Esophagus squamous epithelium (tissue), 5 donors: ENCODE measurements at regions not wholly inside any gene's neighbourhood (a gene's known extent, or its start where the extent isn't known, plus 50 kb on each side); places are given as distances from the start of the nearest gene placed in this dataset.

Source experiments
- DNase-seq: peaks from one replicate; lab custom pipeline; 2025; lab: John Stamatoyannopoulos, UW
- H3K27ac ChIP-seq, 4 donors: fragments of 200-600 bp; sonication (generic); one replicate each; pipeline ENCODE4 v1.5.1; 2016 to 2019; ENCODE audit warnings: mild to moderate bottlenecking in 1 of 4
- H3K27me3 ChIP-seq, 4 donors: fragments of 200-600 bp; sonication (generic); 1 replicate in 3 of 4; 2 replicates in 1 of 4; pipeline versions ENCODE4 v1.5.1 to v1.6.0; 2017 to 2021; ENCODE audit warnings: antibody characterized with exemption in 1 of 4
- H3K36me3 ChIP-seq, 3 donors: fragments of 200-600 bp; sonication (generic); one replicate each; pipeline ENCODE4 v1.5.1; 2016 to 2019
- H3K4me1 ChIP-seq, 3 donors: fragments of 200-600 bp; sonication (generic); one replicate each; pipeline ENCODE4 v1.5.1; 2017 to 2019
- H3K4me3 ChIP-seq, 4 donors: fragments of 200-600 bp; sonication (generic); 1 replicate in 3 of 4; 2 replicates in 1 of 4; pipeline ENCODE4 v1.5.1; 2016 to 2019; ENCODE audit warnings: mild to moderate bottlenecking in 2 of 4, moderate library complexity in 1 of 4
- H3K9me3 ChIP-seq, 3 donors: fragments of 200-600 bp; sonication (generic); one replicate each; pipeline ENCODE4 v1.5.1; 2016 to 2019
- POLR2A ChIP-seq, 4 donors: fragments of 450-650 bp; IDR thresholded peaks; one replicate each; pipeline ENCODE4 v1.6.1; 2017; ENCODE audit warnings: antibody characterized with exemption in 4 of 4, mild to moderate bottlenecking in 4 of 4, moderate library complexity in 3 of 4
- WGBS, 2 donors: methylation state at CpG; one replicate each; pipeline ENCODE4 v1.1.5; 2018; 5-methylcytosine and 5-hydroxymethylcytosine counted together
- intact Hi-C: fragments of 100-400 bp; cut with DNase I; formaldehyde crosslinking; loops from one replicate; pipeline ENCODE4 v1.15.0; 2022
- TF ChIP-seq, protein P1 (sequence below), 6 experiments: fragments of 450-650 bp in 4 of 6; fragments of 200-600 bp in 2 of 6; sonication (generic) in 2 of 6; IDR thresholded peaks; one replicate each; pipeline ENCODE4 v1.5.1; 2016 to 2019; ENCODE audit warnings: antibody characterized with exemption in 6 of 6, mild to moderate bottlenecking in 4 of 6, moderate library complexity in 4 of 6
- donor health status: DM: yes; HTN: yes; CAD: no.

DNA sequence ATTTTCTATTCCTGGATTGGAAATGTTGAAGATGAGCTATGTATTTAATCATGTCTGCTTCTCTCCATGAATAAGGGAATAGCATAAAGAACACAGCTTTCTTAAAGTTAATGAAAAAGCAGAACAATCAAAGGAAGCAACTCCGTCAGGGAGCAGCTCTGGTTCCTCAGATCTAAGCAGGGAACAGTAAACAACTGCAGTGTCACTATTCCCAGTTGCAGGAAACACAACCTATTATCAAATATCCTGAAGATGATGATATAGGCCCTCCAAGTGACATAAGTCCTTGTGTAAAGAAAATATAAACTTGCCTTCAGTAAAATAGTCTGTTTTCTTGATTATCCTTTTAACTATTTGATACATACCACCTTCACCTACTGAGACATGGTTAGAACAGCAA is 228.1 kb downstream of the KCNC2 start:
- Histone ChIP-seq H3K36me3 (no peaks in the 10 kb centered on the region), H3K4me1 (no peaks in the 10 kb centered on the region), H3K27ac (no peak overlapping the region), H3K4me3 (no peak overlapping the region), H3K9me3 (no peaks in the 10 kb centered on the region), H3K27me3 (no peaks in the 10 kb centered on the region)
- intact Hi-C loops: no loop called here
- TF ChIP-seq POLR2A (IDR thresholded peaks at IDR 0.05): no peak
- TF ChIP-seq, protein P1, sequence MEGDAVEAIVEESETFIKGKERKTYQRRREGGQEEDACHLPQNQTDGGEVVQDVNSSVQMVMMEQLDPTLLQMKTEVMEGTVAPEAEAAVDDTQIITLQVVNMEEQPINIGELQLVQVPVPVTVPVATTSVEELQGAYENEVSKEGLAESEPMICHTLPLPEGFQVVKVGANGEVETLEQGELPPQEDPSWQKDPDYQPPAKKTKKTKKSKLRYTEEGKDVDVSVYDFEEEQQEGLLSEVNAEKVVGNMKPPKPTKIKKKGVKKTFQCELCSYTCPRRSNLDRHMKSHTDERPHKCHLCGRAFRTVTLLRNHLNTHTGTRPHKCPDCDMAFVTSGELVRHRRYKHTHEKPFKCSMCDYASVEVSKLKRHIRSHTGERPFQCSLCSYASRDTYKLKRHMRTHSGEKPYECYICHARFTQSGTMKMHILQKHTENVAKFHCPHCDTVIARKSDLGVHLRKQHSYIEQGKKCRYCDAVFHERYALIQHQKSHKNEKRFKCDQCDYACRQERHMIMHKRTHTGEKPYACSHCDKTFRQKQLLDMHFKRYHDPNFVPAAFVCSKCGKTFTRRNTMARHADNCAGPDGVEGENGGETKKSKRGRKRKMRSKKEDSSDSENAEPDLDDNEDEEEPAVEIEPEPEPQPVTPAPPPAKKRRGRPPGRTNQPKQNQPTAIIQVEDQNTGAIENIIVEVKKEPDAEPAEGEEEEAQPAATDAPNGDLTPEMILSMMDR (IDR thresholded peaks at IDR 0.05): no peak
- 57 to 72% methylated on average over 1 of the region's 1 CpG for WGBS, 2 donors
- DNase-seq: no peak

DNA sequence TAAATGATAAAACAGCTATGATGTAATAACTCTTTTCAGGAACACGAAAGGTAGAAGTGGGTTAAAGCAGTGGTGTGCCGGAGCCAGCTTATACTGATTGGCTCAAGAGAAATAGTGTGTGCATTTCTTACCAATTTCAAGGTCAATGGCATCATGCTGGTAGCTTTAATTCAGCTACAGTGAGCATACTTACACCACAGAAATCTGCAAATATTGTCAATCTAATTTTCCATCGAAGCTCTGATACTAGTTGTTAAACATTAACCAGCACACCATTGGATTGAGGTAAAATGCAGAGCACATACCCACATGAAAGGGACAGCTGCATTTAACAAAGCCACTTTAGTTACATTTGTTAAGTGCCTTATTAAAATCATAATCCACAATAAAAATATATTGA is 225.7 kb downstream of the KCNC2 start:
- Histone ChIP-seq H3K9me3 (no peaks in the 10 kb centered on the region), H3K4me1 (no peaks in the 10 kb centered on the region), H3K36me3 (no peaks in the 10 kb centered on the region), H3K4me3 (no peak overlapping the region), H3K27ac (no peak overlapping the region), H3K27me3 (no peaks in the 10 kb centered on the region)
- DNase-seq: no peak
- WGBS, 2 donors: 49 to 65% methylated on average over 3 of the region's 3 CpGs
- intact Hi-C loops: no loop called here
- TF ChIP-seq, protein P1 (IDR thresholded peaks at IDR 0.05): no peak
- TF ChIP-seq POLR2A (IDR thresholded peaks at IDR 0.05): no peak

DNA sequence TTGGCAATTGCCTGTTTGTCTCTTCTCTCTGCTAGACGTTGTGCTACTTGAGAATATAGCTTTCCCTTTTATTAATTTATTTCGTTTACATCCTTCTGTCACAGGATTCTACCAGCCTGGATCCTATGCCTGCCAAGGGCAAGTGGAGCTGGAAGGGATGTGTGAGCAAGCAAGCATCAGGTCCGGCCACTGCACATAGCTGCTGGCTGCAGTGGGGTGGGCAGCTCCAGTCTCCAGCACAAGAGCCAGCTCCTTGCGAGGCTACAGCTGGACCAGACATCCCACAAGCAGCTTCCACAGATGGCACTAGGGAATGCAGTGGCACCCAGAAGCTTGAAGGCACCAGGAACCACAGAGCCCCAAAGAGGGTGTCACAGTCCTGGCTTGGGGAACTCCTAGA is 225.0 kb downstream of the KCNC2 start:
- no peaks in the 10 kb centered on the region for H3K36me3 ChIP-seq
- TF ChIP-seq POLR2A (IDR thresholded peaks at IDR 0.05): no peak
- TF ChIP-seq, protein P1 (IDR thresholded peaks at IDR 0.05): no peak
- H3K9me3 ChIP-seq: no peaks in the 10 kb centered on the region
- H3K27me3 ChIP-seq: no peaks in the 10 kb centered on the region
- no peak for DNase-seq
- no peaks in the 10 kb centered on the region for H3K4me1 ChIP-seq
- no peak overlapping the region for H3K27ac ChIP-seq
- no peak overlapping the region for H3K4me3 ChIP-seq
- intact Hi-C loops: no loop called here
- 21 to 45% methylated on average over 2 of the region's 4 CpGs for WGBS, 2 donors

DNA sequence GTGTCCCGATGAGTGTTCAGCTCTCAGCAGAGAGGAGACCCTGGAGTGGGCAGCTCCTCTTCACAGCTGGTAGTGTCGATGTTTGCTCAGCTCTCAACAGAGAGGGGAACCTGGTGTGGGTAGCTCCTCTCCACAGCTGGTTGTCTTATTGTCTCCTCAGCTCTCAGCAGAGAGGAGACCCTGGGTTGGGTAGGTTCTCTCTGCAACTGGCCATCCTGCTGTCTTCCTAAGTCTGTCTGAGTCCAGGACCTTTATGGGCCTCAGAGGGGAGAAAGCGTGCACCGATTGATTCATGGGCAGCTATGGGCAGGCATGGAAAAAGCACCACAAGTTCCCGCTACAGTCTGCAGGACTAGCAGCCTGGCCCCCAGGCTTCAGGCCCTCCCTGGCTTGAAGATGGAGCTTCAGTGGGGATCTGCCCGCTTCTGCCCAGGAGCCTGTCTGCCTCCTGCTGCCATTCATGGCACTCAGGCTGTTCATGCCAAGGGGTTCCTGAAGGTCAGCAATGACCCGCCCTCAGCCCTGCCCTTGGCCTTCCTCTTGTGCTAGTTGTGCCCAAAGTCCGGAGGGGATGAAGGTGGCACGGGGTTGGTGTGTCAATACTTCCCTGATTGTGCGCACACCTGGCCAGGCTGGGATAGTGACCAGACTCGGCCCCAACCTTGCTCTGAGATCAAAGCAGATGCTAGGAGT is 224.2 kb downstream of the KCNC2 start:
- Histone ChIP-seq H3K4me1 (no peaks in the 10 kb centered on the region), H3K27ac (no peak overlapping the region), H3K27me3 (no peaks in the 10 kb centered on the region), H3K36me3 (no peaks in the 10 kb centered on the region), H3K4me3 (no peak overlapping the region), H3K9me3 (no peaks in the 10 kb centered on the region)
- intact Hi-C loops: no loop called here
- DNase-seq: no peak
- 67 to 93% methylated on average over 2 of the region's 11 CpGs for WGBS, 2 donors
- no peak for TF ChIP-seq POLR2A (IDR thresholded peaks at IDR 0.05)
- TF ChIP-seq, protein P1 (IDR thresholded peaks at IDR 0.05): no peak

DNA sequence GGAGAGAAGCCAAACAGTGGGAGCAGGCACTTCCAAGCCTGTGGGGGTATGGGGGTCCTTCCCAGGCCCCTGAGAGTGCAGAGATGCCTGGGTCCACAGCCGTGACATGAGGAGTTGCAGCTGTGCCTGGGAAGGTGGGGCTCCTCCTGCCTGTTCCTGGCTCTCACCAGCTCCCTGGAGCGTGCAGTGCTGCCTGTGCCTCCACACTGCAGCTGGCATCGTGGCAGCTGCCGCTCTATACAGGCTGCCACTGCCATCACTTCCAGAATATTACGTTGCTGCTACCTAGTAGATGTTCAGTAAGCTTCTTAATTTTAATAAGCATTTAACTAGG is 223.7 kb downstream of the KCNC2 start:
- TF ChIP-seq POLR2A (IDR thresholded peaks at IDR 0.05): no peak
- TF ChIP-seq, protein P1 (IDR thresholded peaks at IDR 0.05): no peak
- Histone ChIP-seq H3K27ac (no peak overlapping the region), H3K9me3 (no peaks in the 10 kb centered on the region), H3K4me1 (no peaks in the 10 kb centered on the region), H3K36me3 (no peaks in the 10 kb centered on the region), H3K4me3 (no peak overlapping the region), H3K27me3 (no peaks in the 10 kb centered on the region)
- WGBS, 2 donors: 78 to 82% methylated on average over 3 to 5 of the region's 5 CpGs
- DNase-seq: no peak
- intact Hi-C loops: no loop called here
